Fibroblast of skin of right quadriceps (primary cell): ENCODE measurements at regions not wholly inside any gene's neighbourhood (a gene's known extent, or its start where the extent isn't known, plus 50 kb on each side); places are given as distances from the start of the nearest gene placed in this dataset.
A peak's percentile ranks its signal among the peaks of the same experiment; 100 is the strongest.
"Not testable (repeated sequence)": the region's sequence is repeated elsewhere in the genome, so short reads cannot be mapped to it uniquely, and the experiment has no call there.

Experiments
- DNase-seq: peaks from one replicate; pipeline ENCODE4 v3.0.0-alpha.2; 2013

DNA sequence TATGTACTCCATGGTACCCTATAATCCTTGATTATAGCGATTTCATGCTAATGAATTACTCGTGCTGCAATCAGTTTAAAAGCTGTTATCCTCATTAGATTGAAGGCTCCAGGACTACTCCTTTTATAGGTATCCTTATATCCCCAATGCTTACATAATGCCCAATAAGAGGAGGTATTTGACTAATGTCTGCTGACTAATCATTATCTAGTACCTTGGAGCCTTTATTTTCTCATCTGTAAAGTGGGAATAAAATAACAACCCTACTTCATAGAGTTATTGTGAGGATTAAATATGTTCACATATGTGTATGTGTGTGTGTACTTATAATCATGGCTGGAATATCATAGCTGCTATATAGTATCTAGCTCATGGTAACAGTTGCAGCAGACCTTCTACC, 1031.5 kb downstream of the CDH11 start:
- no peak for DNase-seq

DNA sequence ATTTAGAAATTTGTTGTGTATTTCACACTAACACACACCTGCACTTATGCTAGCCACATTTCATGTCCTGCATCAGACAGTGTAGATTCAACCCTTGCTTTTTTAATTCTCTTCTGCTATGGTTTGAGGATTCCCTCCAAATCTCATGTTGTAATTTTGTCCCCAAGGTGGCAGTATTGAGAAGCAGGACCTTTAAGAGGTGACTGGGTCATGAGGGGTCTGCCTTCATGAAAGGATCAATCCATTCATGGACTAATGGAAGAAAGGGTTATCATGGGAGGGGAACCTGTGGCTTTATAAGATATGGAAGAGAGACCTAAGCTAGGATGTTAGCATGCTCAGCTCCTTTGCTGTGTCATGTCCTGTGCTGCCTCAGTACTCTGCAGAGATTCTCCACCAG, 1032.2 kb downstream of the CDH11 start:
- peak; percentile 50 for DNase-seq

GRCh38 chr16:64088838-64089237, 1033.0 kb downstream of the CDH11 start:
- no peak for DNase-seq

GRCh38 chr16:64085296-64085695, 1036.6 kb downstream of the CDH11 start:
- no peak for DNase-seq

DNA sequence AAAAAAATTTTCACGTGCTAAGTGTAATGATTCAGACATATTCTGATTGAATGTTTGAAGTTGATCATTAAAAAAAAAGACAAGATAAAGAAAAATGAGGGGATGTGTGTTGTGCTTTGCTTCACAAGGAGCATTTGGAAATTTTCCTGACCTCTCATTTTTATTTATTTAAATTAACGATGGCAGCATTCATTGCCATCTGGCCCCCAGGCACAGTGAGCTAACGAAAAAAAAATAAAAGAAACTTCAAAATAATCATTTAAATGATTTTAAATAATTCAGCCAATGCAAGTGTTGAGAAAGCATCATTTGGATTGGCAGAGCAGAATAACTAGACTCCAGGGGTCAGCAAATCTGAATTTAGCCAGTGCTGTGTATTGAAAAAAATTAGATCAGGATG, 1037.2 kb downstream of the CDH11 start:
- no peak for DNase-seq

- DNase-seq, result no peak
Measured at GRCh38 chr16:64083428-64084129, 1038.3 kb downstream of the CDH11 start.

DNA sequence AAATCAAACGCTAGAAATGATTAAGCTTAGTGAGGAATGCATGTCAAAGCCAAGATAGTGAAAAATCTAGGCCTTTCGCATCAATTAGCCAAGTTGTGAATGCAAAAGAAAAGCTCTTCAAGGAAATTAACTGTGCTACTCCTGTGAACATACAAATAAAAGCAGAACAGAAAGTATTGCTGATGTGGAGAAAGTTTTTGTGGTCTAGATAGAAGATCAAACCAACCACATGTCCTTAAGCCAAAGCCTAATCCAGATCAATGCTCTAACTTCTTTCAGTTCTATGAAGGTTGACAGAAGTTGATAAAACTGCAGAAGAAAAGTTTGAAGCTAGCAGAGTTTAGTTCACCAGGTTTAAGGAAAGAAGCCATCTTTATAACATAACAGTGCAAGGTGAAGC, 1044.6 kb downstream of the CDH11 start:
- no peak for DNase-seq

DNA sequence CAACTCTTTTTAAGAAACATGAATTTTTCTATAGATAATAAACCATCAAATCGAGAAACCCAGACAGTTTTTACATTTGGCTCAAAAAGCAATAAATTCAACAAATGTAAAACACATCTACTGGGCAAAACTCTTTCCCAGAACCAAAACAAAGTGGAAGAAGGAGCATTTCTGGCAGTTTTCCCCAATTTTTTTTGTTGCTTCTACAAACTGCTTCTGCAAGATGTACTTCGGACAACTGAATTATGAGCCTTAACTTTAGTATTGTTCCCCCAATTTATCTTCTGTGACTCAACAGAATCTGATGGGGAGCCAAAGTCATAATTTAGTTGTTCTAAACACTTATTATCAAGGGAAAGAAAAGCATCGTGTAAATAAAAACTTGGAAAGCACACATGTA, 1047.2 kb downstream of the CDH11 start:
- no peak for DNase-seq

GRCh38 chr16:64072131-64072730, 1049.6 kb downstream of the CDH11 start:
- not testable (repeated sequence) for DNase-seq

GRCh38 chr16:64065523-64065922, 1056.3 kb downstream of the CDH11 start:
- no peak for DNase-seq

- DNase-seq, result no peak
Measured at GRCh38 chr16:64061621-64062020, 1060.2 kb downstream of the CDH11 start.

GRCh38 chr16:64060631-64061030, 1061.2 kb downstream of the CDH11 start:
- DNase-seq, result no peak

- no peak for DNase-seq
Measured at GRCh38 chr16:64058685-64059084, 1063.2 kb downstream of the CDH11 start.

- peak; percentile 44 for DNase-seq
Measured at GRCh38 chr16:64051824-64052223, 1070.0 kb downstream of the CDH11 start.

GRCh38 chr16:64047878-64048277, 1074.0 kb downstream of the CDH11 start:
- DNase-seq, result no peak

DNA sequence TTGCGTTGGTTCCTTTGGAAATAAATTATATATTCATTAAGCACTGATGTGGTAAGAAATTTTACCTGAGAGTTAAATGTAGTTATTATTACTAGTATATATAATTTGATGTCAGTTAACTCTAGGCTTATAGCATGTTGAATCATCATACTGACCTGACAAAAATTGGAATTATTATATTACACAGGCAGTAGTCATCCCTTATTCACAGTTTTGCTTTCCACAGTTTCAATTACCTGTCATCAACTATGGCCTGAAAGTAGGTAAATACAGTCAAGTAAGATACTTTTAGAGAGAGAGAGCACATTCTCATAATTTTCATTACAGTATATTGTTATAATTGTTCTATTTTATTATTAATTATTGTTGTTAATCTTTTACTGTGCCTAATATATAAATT, 1074.7 kb downstream of the CDH11 start:
- DNase-seq, result no peak

- no peak for DNase-seq
Measured at GRCh38 chr16:64035337-64035736, 1086.5 kb downstream of the CDH11 start.

GRCh38 chr16:64019339-64019738, 1102.5 kb downstream of the CDH11 start:
- DNase-seq, result no peak

GRCh38 chr16:64017796-64018195, 1104.1 kb downstream of the CDH11 start:
- no peak for DNase-seq

DNA sequence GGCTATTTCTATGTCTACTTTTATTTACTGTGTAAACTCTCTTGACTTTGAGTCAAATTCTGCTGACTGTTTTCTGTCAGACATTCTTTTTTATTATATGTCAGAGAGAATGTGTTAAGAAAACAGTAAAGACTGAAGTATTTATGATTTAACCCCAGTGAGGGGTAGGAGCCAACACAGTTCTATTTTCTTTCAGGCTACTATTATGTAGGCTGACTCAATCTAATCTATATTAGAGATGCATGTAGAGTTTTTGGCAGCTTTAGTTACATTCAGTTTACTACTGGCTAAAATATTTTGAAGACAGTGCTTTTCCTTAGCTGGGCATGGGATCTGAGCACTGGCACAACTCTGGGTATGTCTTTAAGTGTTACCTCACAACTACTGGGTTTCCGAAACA, 1108.0 kb downstream of the CDH11 start:
- DNase-seq, result peak; percentile 18

DNA sequence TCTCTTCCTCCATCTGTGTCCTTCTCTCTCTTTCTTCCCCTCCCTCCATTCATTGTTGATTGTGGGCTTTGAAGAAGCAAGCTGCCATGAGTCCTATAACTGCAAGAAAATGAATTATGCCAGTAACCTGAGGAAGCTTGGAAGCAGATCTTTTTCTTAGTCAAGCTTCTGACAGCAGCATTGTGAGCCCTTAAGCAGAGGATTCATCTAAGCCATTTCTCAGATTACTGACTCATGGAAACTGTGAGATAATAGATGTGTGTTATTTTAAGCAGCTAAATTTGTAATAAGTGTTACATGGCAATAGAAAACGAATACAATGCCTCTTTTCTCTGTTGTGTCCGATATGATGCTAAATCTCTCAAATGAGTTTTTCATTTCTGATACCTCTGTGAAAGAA, 1109.7 kb downstream of the CDH11 start:
- DNase-seq, result peak; percentile 36

- DNase-seq, result no peak
Measured at GRCh38 chr16:64011650-64012049, 1110.2 kb downstream of the CDH11 start.

- no peak for DNase-seq
Measured at GRCh38 chr16:64008131-64008530, 1113.7 kb downstream of the CDH11 start.

GRCh38 chr16:64004116-64004515, 1117.7 kb downstream of the CDH11 start:
- DNase-seq, result no peak

- DNase-seq, result no peak
Measured at GRCh38 chr16:63995025-63995424, 1126.8 kb downstream of the CDH11 start.
